T47D (cell line): ENCODE measurements at regions not wholly inside any gene's neighbourhood (a gene's known extent, or its start where the extent isn't known, plus 50 kb on each side); places are given as distances from the start of the nearest gene placed in this dataset.

ENCODE experiments used
- DNase-seq, 2 experiments: peaks; one replicate each; pipeline versions ENCODE4 v3.0.0 to v3.0.0-alpha.2; 2011 to 2012; ENCODE audit warnings: low read depth in 1 of 2, low spot score in 1 of 2
- JUND ChIP-seq: IDR thresholded peaks from 2 replicates; pipeline ENCODE4 v1.6.1; 2012; ENCODE audit warnings: low read depth
- in situ Hi-C: cut with HindIII; loops from 2 replicates; pipeline ENCODE4 v1.10.0; 2016; ENCODE audit warnings: low sequenced_read_pairs, low pct_unique_long_range_greater_than_20kb

GRCh38 chr10:120069700-120070099 lies 177.2 kb downstream of the SEC23IP start:
- in situ Hi-C loops = no loop called here

DNA sequence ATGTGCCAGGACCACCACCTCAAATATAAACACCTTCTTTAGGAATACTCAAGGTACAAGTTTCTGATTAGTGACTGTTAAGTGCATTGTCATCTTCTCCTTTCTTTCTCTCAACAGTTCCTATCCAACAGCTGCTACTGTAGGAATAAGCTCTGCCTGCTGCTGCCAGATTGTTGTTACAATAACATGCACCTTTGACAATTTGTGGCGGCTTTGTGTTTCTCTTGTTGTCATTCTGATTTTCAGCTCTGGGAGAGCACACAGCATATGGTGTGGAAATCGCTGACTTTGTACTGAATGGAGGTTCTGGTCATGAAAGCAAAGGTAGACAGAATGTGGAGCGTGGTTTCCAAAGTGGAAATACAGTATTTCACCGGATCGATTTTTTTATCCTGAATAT lies 182.8 kb downstream of the SEC23IP start:
- in situ Hi-C loops = no loop called here
- DNase-seq = no peak
- no peak for TF ChIP-seq JUND

More at GRCh38 chr10:120069700-120070099, 177.2 kb downstream of the SEC23IP start:
- no peak for DNase-seq
- TF ChIP-seq JUND = no peak

- no peak for TF ChIP-seq JUND
- in situ Hi-C loops = no loop called here
- DNase-seq = no peak
These were observed 184.6 kb downstream of the SEC23IP start for GRCh38 chr10:120076996-120077706.

- TF ChIP-seq JUND = no peak
- in situ Hi-C loops = no loop called here
- peak in 1 of 2 experiments; percentile 43 for DNase-seq
These were observed 185.4 kb downstream of the SEC23IP start for GRCh38 chr10:120077707-120078492.

DNA sequence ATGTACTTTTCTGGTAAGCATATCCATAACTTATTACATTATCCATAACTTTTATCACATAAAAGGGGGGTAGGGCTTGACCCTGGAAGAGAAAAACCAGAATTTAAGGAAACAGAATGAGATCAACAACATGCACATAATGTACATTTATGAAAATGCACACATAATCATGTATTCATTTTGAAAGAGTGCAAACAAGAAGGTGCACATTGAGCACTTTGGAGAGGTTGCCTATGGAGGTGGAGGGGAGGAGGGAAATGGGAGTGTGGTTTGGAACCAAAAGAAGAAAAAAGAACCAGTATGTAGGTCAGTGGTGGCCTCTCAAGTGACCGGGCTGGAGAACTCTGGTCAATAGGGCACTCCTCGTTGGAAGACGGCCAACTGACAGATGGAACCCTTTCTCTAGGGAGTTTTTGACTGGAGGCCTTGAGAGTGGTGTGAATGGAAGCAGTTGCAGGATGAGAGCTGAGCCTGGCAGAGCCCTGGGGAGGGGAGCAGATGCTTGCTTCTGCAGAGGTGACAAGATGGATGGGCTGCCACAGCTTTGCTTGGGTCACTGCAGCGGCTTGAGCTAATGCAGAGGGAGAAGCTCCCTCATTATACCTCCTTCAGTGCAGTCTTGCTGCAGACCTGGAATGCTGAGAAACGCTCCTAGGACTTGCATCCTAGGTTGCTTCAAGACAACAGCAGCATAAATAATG lies 192.7 kb downstream of the SEC23IP start:
- in situ Hi-C loops = no loop called here
- no peak for TF ChIP-seq JUND
- DNase-seq = no peak

- TF ChIP-seq JUND = no peak
- in situ Hi-C loops = no loop called here
These were observed 193.5 kb downstream of the SEC23IP start for GRCh38 chr10:120086066-120086465.

DNA sequence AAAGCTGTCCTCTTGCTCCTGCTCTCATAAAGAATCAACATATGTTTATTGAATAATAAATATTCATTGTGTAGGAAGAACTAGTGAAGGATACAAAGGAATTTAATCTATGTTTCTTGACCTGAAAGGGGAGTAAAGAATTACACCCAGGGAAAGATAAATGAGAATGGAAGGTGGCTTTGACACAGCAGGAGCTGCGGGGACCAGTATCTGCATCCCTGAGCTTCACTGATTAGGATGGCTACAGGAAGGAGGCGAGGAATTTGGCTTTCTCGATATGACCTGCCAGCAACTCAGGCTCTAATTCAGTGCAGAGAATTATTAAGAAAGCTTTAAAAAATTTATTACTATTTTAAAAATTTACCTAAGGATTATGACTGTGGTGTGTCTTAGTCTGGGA lies 194.6 kb downstream of the SEC23IP start:
- no peak for DNase-seq
- in situ Hi-C loops = no loop called here
- no peak for TF ChIP-seq JUND

More at GRCh38 chr10:120086066-120086465, 193.5 kb downstream of the SEC23IP start:
- DNase-seq = no peak

DNA sequence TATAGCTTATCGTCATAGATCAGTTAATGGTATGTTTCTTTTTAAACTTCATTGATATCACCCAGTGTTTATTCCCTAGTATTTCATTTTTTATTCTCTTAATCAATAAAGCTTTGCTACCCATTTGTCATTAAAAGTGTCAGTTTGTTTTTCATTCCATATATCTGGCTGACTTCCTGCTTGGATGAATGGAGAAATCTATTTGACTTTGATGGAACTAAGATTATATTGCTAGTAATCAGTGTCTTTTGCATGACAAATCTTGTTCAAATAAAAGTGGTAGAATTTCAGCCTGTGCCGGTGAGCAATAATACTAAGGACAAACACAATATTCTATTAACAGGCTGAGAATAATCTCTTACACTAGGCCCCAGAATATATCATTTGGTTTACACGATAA lies 203.3 kb downstream of the SEC23IP start:
- in situ Hi-C loops = no loop called here
- peak; percentile 43; the same call in 1 of the 2 replicates for TF ChIP-seq JUND

DNA sequence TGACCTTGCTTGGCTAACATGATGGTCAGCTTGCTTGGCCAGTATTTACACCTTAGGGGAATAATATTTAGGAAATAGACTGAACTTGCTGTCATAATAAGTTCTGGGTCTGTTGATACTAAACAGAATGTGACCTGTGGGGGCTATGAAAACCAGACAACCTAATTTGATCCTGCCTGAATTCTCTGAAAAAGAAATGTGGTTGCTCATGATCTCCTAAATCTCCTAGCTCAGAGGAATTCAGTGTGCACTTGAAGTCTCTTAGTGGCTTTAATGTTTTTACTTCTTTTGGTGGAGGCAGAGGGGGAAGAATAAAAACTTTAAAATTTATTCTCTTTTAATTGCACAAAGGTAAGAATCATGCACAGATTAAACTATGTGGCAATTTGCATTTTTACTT lies 205.2 kb downstream of the SEC23IP start:
- in situ Hi-C loops = no loop called here
- no peak for TF ChIP-seq JUND
- DNase-seq = no peak

More for the DNA sequence above, 203.3 kb downstream of the SEC23IP start:
- DNase-seq = peak in 1 of 2 experiments; percentile 36

GRCh38 chr10:120098232-120098930 lies 205.9 kb downstream of the SEC23IP start:
- TF ChIP-seq JUND = no peak
- peak in 1 of 2 experiments; percentile 80 for DNase-seq
- in situ Hi-C loops = no loop called here

GRCh38 chr10:120103738-120104560 lies 211.4 kb downstream of the SEC23IP start:
- no peak for DNase-seq
- in situ Hi-C loops = no loop called here
- no peak for TF ChIP-seq JUND
